Heart left ventricle (tissue), 16 donors: ENCODE measurements at regions not wholly inside any gene's neighbourhood (a gene's known extent, or its start where the extent isn't known, plus 50 kb on each side); places are given as distances from the start of the nearest gene placed in this dataset.

ENCODE experiments used
- ATAC-seq, 4 donors: fragments of 200-7000 bp; cut with Tn5 transposase; one replicate each; pipeline ENCODE4 v1.9.1; 2020 to 2022; ENCODE audit warnings: moderate library complexity in 4 of 4, mild to moderate bottlenecking in 3 of 4, moderate number of reproducible peaks in 1 of 4
- DNase-seq, 5 donors: peaks; one replicate each; pipeline ENCODE4 v3.0.0-alpha.2; 2020
- H3K27ac ChIP-seq, 12 donors: fragments of 200-600 bp; sonication (generic) in 4 of 12; one replicate each; pipeline versions ENCODE4 v1.5.0 to v1.8.0; 2016 to 2022; ENCODE audit warnings: mild to moderate bottlenecking in 2 of 12
- H3K27me3 ChIP-seq, 9 donors: fragments of 200-600 bp; sonication (generic) in 2 of 9; one replicate each; pipeline versions ENCODE4 v1.5.1 to v1.8.0; 2016 to 2022; ENCODE audit warnings: mild to moderate bottlenecking in 3 of 9
- H3K36me3 ChIP-seq, 9 donors: fragments of 200-600 bp; sonication (generic) in 2 of 9; one replicate each; pipeline versions ENCODE4 v1.5.0 to v1.8.0; 2018 to 2022; ENCODE audit warnings: mild to moderate bottlenecking in 2 of 9
- H3K4me1 ChIP-seq, 12 donors: fragments of 200-600 bp; sonication (generic) in 4 of 12; one replicate each; pipeline versions ENCODE4 v1.5.0 to v1.8.0; 2016 to 2022; ENCODE audit warnings: mild to moderate bottlenecking in 3 of 12
- H3K4me3 ChIP-seq, 12 donors: fragments of 200-600 bp; sonication (generic) in 4 of 12; one replicate each; pipeline versions ENCODE4 v1.5.0 to v1.8.0; 2017 to 2022; ENCODE audit warnings: mild to moderate bottlenecking in 9 of 12, moderate library complexity in 4 of 12
- H3K9me3 ChIP-seq, 12 donors: fragments of 200-600 bp; sonication (generic) in 4 of 12; one replicate each; pipeline versions ENCODE4 v1.5.0 to v1.8.0; 2016 to 2022; ENCODE audit warnings: mild to moderate bottlenecking in 1 of 12
- CTCF ChIP-seq, 12 donors: fragments of 200-600 bp; sonication (generic) in 4 of 12; IDR thresholded peaks; one replicate each; pipeline versions ENCODE4 v1.5.0 to v1.8.0; 2018 to 2022; ENCODE audit warnings: antibody characterized with exemption in 12 of 12, mild to moderate bottlenecking in 5 of 12
- POLR2A ChIP-seq, 2 donors: fragments of 450-650 bp; IDR thresholded peaks; one replicate each; pipeline ENCODE4 v1.6.1; 2017; ENCODE audit warnings: antibody characterized with exemption in 2 of 2, mild to moderate bottlenecking in 2 of 2, moderate library complexity in 2 of 2
- WGBS, 4 donors: extraction: QIAGEN DNeasy Blood & Tissue Kit in 2 of 4; methylation state at CpG; one replicate each; pipeline versions ENCODE4 v1.1.5 to v1.1.7; 2013 to 2018; 5-methylcytosine and 5-hydroxymethylcytosine counted together
- intact Hi-C, 10 donors: fragments of 100-400 bp; cut with DNase I; formaldehyde crosslinking; loops; one replicate each; pipeline versions ENCODE4 v1.11.1 to v1.14.2; 2022
- donor health status: ischemic (EF 13 %, LVEDD 7.1; RV severe dilation, severe dysfunction).
- donor health status: healthy with polysubstance abuse.
- donor health status: DM: no; HTN: yes; CAD: no.
- donor health status: DM: no; HTN: no; CAD: no.
- donor health status: ischemic (EF 25% LVEDD 6.9; RV normal size, moderate dysfunction).
- donor health status: ischemic (EF 25% LVEDD 5.7; RV mildly dilated, moderate dysfunction).
- donor health status: healthy.
- donor health status: DM: yes; HTN: yes; CAD: no.
- donor health status: ischemic (EF 35%, LVEDD 5.7; RV mildly dilated, moderate dysfunction).
- donor health status: nonischemic (EF 11% LVEDD 7.7; RV severe dilation, severe dysfunction).
- donor health status: DM: yes; HTN: yes; CAD: no.
- donor health status: PGD.
- donor health status: ischemic (EF 29% LVEDD 5.4; RV normal size, mild dysfunction).
- donor health status: nonischemic (EF 23%, LVEDD 6.1; RV moderate dilation, normal function).

DNA sequence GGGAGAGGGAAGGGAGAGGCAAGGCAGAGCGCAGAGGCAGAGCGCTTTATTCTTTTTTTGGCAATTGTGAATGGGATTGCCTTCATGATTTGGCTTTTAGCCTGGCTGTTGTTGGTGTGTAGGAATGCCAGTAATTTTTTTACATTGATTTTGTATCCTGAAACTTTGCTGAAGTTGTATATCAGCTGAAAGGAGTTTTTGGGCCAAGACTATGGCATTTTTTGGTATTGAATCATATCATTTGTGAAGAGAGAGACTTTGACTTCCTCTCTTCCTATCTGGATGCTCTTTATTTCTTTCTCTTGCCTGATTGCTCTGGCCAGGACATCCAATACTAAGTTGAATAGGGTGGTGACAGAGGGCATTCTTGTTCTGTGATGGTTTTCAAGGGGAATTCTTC is 291.3 kb downstream of the REEP3 start:
- WGBS, 4 donors, result 60 to 80% (median 69%) methylated on average over 1 of the region's 2 CpGs

GRCh38 chr10:63819753-63820329 is 298.6 kb downstream of the REEP3 start:
- WGBS, 4 donors, result 0 to 2% (median 1%) methylated on average over 3 of the region's 3 CpGs
- peak; percentile 61 to 86 (median 77) for TF ChIP-seq CTCF (IDR thresholded peaks at IDR 0.05)
- no peak for TF ChIP-seq POLR2A (IDR thresholded peaks at IDR 0.05)

More for the DNA sequence above, 291.3 kb downstream of the REEP3 start:
- no peak for DNase-seq
- Histone ChIP-seq H3K27me3 (no peaks in the 10 kb centered on the region), H3K9me3 (peaks cover 0 to 4% (median 0%) of the 10 kb centered on the region in 12 donors), H3K27ac (no peak overlapping the region), H3K4me1 (no peaks in the 10 kb centered on the region), H3K4me3 (no peak overlapping the region), H3K36me3 (no peaks in the 10 kb centered on the region)
- intact Hi-C loops, result loop anchor here in 1 of 10 donors (10.0 kb wide), 1 partner anchor 88 kb away; no protein-coding TSS in a partner anchor
- TF ChIP-seq POLR2A (IDR thresholded peaks at IDR 0.05), result no peak
- TF ChIP-seq CTCF (IDR thresholded peaks at IDR 0.05), result no peak
- no peak for ATAC-seq

GRCh38 chr10:63822496-63822895 is 301.3 kb downstream of the REEP3 start:
- TF ChIP-seq CTCF (IDR thresholded peaks at IDR 0.05), result no peak
- H3K4me3 ChIP-seq, result no peak overlapping the region
- H3K27ac ChIP-seq, result no peak overlapping the region
- H3K9me3 ChIP-seq, result peaks cover 0 to 17% (median 0%) of the 10 kb centered on the region in 12 donors
- H3K27me3 ChIP-seq, result peaks cover 0 to 3% (median 0%) of the 10 kb centered on the region in 9 donors
- H3K4me1 ChIP-seq, result peaks cover 0 to 9% (median 0%) of the 10 kb centered on the region in 12 donors
- H3K36me3 ChIP-seq, result no peaks in the 10 kb centered on the region
- no peak for DNase-seq
- ATAC-seq, result no peak
- intact Hi-C loops, result loop anchor here in 2 of 10 donors (10.0 kb wide), 2 partner anchors 658 to 1228 kb away; no protein-coding TSS in a partner anchor
- 58 to 70% (median 64%) methylated on average over 5 of the region's 5 CpGs for WGBS, 4 donors

More at GRCh38 chr10:63819753-63820329, 298.6 kb downstream of the REEP3 start:
- Histone ChIP-seq H3K4me3 (no peak overlapping the region), H3K27me3 (peaks cover 0 to 2% (median 0%) of the 10 kb centered on the region in 9 donors), H3K9me3 (peaks cover 0 to 17% (median 0%) of the 10 kb centered on the region in 12 donors), H3K27ac (no peak overlapping the region), H3K4me1 (peaks cover 0 to 9% (median 0%) of the 10 kb centered on the region in 12 donors), H3K36me3 (no peaks in the 10 kb centered on the region)
- ATAC-seq (peak; percentile 42 to 57 (median 55)), DNase-seq (peak; percentile 67 to 78 (median 70))
- intact Hi-C loops, result loop anchor here in 5 of 10 donors (5.0 to 10.0 kb wide), 4 partner anchors 95 to 1225 kb away; no protein-coding TSS in a partner anchor

- no peak overlapping the region for H3K27ac ChIP-seq
- DNase-seq (no peak), ATAC-seq (no peak)
- no peaks in the 10 kb centered on the region for H3K4me1 ChIP-seq
- peaks cover 0 to 10% (median 0%) of the 10 kb centered on the region in 9 donors for H3K27me3 ChIP-seq
- H3K4me3 ChIP-seq, result no peak overlapping the region
- intact Hi-C loops, result loop anchor here in 2 of 10 donors (10.0 kb wide), 2 partner anchors 660 to 1230 kb away; no protein-coding TSS in a partner anchor
- no peaks in the 10 kb centered on the region for H3K36me3 ChIP-seq
- H3K9me3 ChIP-seq, result peaks cover 0 to 17% (median 0%) of the 10 kb centered on the region in 12 donors
- TF ChIP-seq CTCF (IDR thresholded peaks at IDR 0.05) (no peak), POLR2A (IDR thresholded peaks at IDR 0.05) (no peak)
Measured at GRCh38 chr10:63825111-63825510, 303.9 kb downstream of the REEP3 start.
